Activated CD4-positive, alpha-beta T cell treated with anti-CD3 and anti-CD28 coated beads for 24 hours (primary cell): ENCODE measurements at regions not wholly inside any gene's neighbourhood (a gene's known extent, or its start where the extent isn't known, plus 50 kb on each side); places are given as distances from the start of the nearest gene placed in this dataset.

Source experiments
- DNase-seq, 2 donors: peaks; one replicate each; pipeline ENCODE4 v3.0.0-alpha.2; 2020; ENCODE audit warnings: low read depth in 2 of 2

GRCh38 chr10:120285408-120285807, 171.6 kb upstream of the PLPP4 start:
- DNase-seq: no peak

- DNase-seq: no peak
Measured at GRCh38 chr10:120286280-120286679, 170.7 kb upstream of the PLPP4 start.

- no peak for DNase-seq
Measured at GRCh38 chr10:120300513-120300912, 156.5 kb upstream of the PLPP4 start.

DNA sequence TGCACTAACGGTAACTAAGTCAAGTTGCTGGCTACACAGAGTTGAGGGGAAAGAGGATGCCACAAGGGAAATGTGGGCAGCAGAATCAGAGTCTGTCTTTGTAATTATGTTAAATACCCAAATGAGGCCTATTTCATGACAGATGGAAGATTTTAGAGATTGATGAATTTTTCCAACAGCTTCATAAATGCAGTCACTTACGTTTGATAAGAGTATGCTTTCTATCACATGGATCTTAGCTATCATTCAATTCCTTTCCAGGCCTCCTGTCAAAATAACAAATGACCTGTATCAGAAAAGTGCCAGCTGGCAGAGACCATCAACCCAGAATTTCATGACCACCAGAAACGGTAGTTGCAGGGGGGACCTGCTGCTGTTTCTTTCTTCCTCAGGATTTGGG, 148.4 kb upstream of the PLPP4 start:
- no peak for DNase-seq

DNA sequence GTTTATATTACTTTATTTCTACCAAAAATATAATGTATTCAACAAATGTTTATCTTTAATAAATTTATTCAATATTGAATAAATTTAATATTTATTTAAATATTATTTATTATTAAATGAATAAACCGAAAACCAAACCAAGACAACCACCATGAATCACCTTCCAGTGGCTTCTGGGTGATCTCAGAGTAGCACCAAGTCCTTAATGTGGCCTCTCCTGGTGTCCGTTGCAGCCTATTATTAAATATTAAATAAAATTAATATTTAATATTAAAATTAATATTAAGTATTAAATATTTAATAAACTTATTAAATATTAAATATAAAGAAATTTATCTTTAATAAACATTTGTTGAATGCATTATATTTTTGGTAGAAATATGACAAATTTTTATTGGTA, 143.3 kb upstream of the PLPP4 start:
- no peak for DNase-seq

DNA sequence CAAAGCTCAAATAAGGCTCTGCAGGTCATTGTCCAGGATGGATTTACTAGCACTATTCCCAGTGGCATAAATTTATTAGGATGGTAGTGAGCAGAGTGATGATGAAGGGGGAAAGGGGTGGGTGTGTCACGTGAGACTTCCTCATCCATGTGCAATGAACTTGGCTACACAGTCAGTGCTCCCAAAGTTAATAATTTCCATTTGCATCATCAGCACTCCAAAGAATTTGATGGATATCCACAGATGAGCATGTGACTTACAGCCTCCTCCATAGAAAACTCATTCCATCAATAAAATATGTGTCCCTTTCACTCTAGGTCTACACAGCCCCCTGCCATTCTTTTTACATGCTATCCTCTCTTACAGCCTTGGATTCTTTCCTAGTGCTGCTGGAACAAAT, 142.6 kb upstream of the PLPP4 start:
- DNase-seq: no peak

DNA sequence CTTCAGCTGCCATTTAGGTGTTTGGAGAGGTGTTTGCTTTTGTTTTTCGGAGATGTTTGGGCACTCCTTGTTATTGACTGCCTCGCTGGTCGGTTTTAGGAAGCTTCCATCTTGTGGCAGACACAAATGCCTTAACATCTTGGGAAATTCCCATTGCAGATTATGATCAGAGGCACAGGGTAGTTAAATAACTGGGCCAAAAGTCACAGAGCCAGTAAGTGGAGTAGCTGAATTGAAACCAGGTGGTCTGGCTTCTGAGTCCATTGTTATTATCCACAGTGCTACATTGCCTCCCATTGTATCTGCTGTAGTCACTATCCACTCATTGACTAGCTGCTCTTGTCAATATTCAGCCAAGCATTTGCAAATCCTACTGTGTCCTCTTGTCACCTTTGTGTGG, 138.2 kb upstream of the PLPP4 start:
- no peak for DNase-seq

DNA sequence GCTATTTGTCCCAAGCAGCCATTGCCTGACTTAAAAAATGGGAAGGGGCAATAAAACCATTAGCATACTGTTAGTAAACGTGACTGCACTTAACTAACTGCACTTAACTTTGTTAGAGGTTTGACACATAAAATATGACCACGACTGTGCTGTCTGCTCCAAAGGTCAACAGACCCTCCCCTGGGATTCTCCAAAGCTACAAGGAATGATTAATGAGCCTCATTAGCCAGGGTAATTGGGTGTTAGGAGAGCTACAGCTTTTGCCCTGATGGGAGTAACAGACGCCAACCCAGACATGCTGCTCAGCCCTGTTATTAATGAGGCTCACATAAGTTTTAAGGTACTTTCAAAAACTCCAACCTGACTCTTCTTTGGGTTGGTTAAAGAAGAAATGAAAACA, 129.4 kb upstream of the PLPP4 start:
- no peak for DNase-seq

- no peak for DNase-seq
Measured at GRCh38 chr10:120328647-120329046, 128.4 kb upstream of the PLPP4 start.

DNA sequence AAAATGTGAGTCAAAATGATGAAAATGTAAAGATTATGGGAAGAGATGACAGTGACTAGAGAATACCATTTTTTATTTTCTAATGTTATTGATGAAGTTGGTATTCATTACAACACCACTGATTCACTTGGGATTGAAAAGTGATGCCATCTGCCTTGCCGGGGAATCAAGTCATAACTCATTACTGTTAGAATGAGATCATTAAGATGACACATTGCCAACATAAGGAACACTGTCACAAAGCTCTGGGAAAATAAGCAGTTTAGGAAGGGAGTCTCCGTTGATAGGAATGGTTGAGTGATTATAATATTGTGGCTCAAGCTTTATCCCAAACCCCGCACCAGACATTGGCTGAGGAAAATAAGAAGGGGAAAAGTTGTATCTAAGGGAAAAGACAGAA, 121.5 kb upstream of the PLPP4 start:
- DNase-seq: no peak

DNA sequence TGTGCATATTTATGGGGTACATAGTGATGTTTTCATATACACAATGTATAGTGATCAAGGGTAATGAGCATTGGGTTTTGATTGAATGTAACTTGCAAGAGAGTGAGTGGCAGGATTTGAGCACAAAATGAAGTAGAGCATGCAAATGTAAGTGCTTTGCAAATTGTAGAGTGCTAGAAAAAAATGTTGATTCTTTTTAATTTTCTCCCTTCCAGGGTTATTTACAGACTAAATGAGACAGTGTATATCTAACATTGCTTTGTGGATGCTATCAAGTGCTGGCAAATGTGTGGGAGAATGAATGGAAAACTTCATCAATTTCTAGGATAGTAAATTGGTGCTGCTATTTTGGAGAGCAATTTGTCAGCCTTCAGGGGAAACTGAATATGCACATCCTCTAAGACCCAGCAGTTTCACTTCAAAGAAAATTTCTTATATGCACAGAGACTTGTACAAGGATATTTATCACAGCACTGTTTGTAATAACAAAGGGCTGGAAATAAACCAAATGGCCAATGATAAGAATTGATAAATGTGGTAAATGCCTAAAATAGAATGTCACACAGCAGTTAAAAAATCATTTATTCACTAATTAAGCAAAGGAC, 120.6 kb upstream of the PLPP4 start:
- DNase-seq: no peak

GRCh38 chr10:120336911-120337540, 120.0 kb upstream of the PLPP4 start:
- peak; percentile 41 to 52 for DNase-seq

- DNase-seq: no peak
Measured at GRCh38 chr10:120342115-120342714, 114.8 kb upstream of the PLPP4 start.

- no peak for DNase-seq
Measured at GRCh38 chr10:120345186-120345585, 111.8 kb upstream of the PLPP4 start.

DNA sequence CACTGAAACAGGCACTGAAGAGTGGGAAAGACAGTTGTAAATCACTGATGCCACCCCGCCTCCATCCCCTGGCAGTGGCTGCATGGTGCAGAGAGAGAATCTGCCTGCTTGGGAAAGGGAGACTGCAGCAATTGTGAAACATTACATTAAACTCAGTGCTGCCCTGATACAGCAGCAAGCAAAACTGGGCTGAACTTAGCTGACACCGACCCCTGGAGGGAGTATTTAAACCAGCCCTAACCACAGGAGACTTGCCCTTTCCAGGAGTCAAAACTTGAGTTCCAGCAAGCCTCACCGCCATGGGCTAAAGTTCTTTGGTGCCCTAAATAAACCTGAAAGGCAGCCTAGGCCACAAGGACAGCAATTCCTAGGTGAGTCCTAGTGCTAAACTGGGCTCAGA, 109.4 kb upstream of the PLPP4 start:
- DNase-seq: no peak

GRCh38 chr10:120349069-120349468, 108.0 kb upstream of the PLPP4 start:
- DNase-seq: no peak

- DNase-seq: no peak
Measured at GRCh38 chr10:120355425-120355824, 101.6 kb upstream of the PLPP4 start.

DNA sequence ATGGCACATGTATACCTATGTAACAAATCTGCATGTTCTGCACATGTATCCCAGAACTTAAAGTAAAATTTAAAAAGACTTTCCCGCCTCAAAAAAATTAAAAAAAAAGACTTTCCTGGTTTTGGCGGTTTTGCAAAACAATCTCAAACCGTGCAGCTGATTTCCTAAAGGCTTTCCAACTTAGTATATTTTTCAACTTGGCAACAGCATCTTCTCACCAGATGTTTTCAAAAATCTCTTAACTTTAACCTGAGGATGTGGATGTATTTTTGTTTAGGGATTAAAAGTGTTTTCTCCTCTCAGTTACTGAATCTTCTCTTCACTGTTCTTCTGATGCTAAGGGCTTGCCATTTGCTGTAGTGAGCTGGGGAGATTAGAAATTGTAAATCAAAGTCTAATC, 96.5 kb upstream of the PLPP4 start:
- DNase-seq: no peak

- no peak for DNase-seq
Measured at GRCh38 chr10:120365872-120366271, 91.2 kb upstream of the PLPP4 start.

GRCh38 chr10:120367341-120367740, 89.7 kb upstream of the PLPP4 start:
- no peak for DNase-seq

DNA sequence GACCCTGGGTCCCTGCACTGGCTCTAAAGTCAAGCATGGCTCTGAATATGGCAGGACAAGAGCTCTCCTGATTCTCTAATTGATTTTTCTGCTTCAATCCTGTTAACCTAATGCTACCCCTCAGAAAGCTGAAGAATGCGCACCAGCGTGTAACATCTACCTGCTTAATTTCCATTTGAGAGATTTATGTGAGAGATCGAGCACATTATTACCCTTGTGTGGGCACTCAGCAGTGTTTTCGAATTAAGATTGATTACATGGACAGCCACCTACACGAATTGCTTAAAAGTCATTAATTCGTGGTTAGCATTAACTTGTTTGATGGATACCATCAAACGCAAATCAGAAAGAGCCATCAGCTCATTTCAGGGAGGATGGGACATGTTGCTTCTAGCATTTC, 88.7 kb upstream of the PLPP4 start:
- DNase-seq: no peak

- no peak for DNase-seq
Measured at GRCh38 chr10:120368927-120369326, 88.1 kb upstream of the PLPP4 start.

- DNase-seq: no peak
Measured at GRCh38 chr10:120369856-120370276, 87.2 kb upstream of the PLPP4 start.

DNA sequence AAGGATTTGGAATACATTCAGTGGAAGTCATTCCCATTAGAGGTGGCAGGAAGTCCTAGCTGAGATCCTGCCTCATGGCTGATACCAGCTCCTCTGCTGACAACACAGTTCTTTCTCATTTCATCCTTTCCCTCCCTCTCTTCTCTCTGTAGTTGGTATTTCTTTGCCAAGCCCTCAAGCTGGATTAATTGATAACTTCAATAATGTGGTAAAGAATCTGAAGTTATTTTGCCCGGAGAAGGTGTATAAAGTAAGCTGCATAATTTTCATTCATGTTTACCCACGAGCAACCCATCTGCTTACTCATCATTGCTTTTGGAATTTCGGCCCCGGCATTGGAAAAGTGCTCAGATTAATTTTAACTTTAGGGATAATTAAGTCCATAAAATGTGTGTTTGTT, 85.2 kb upstream of the PLPP4 start:
- no peak for DNase-seq
